Prostate gland (tissue), 2 donors: ENCODE measurements at regions not wholly inside any gene's neighbourhood (a gene's known extent, or its start where the extent isn't known, plus 50 kb on each side); places are given as distances from the start of the nearest gene placed in this dataset.

ENCODE experiments used
- DNase-seq: peaks from one replicate; pipeline ENCODE4 v3.0.0-alpha.2; 2019; ENCODE audit warnings: low spot score
- H3K27ac ChIP-seq, 2 donors: fragments of 200-600 bp; sonication (generic); 2 replicates each; pipeline ENCODE4 v1.5.1; 2017 to 2019
- H3K27me3 ChIP-seq: fragments of 200-600 bp; sonication (generic); replicated peaks from 2 replicates; pipeline ENCODE4 v1.5.1; 2019; ENCODE audit not compliant: insufficient read depth
- H3K36me3 ChIP-seq, 2 donors: fragments of 200-600 bp; sonication (generic); 1 replicate in 1 of 2; 2 replicates in 1 of 2; pipeline versions ENCODE4 v1.5.1 to v1.8.1; 2017 to 2019
- H3K4me1 ChIP-seq: fragments of 200-600 bp; sonication (generic); replicated peaks from 2 replicates; pipeline ENCODE4 v1.5.1; 2019
- H3K4me3 ChIP-seq, 2 donors: fragments of 200-600 bp; sonication (generic); 2 replicates each; pipeline ENCODE4 v1.5.1; 2017 to 2019
- H3K9me3 ChIP-seq: fragments of 200-600 bp; sonication (generic); 2 replicates; pipeline ENCODE4 v1.5.1; 2017
- POLR2A ChIP-seq: fragments of 450-650 bp; IDR thresholded peaks from one replicate; pipeline ENCODE4 v1.6.1; 2016; ENCODE audit warnings: antibody characterized with exemption, mild to moderate bottlenecking
- POLR2AphosphoS5 ChIP-seq: sonication (generic); formaldehyde crosslinking; IDR thresholded peaks from one replicate; pipeline ENCODE4 v1.6.1; 2017; ENCODE audit warnings: antibody characterized with exemption
- WGBS: methylation state at CpG from one replicate; pipeline ENCODE4 v1.1.5; 2018; 5-methylcytosine and 5-hydroxymethylcytosine counted together
- intact Hi-C: fragments of 100-400 bp; cut with DNase I; formaldehyde crosslinking; loops from one replicate; pipeline ENCODE4 v1.14.2; 2022
- TF ChIP-seq, protein P1 (sequence below), 4 experiments: fragments of 200-600 bp in 2 of 4; fragments of 450-650 bp in 2 of 4; sonication (generic) in 2 of 4; IDR thresholded peaks; 1 replicate in 3 of 4; 2 replicates in 1 of 4; pipeline ENCODE4 v1.5.1; 2016 to 2019; ENCODE audit warnings: antibody characterized with exemption in 4 of 4, mild to moderate bottlenecking in 2 of 4, moderate library complexity in 2 of 4

DNA sequence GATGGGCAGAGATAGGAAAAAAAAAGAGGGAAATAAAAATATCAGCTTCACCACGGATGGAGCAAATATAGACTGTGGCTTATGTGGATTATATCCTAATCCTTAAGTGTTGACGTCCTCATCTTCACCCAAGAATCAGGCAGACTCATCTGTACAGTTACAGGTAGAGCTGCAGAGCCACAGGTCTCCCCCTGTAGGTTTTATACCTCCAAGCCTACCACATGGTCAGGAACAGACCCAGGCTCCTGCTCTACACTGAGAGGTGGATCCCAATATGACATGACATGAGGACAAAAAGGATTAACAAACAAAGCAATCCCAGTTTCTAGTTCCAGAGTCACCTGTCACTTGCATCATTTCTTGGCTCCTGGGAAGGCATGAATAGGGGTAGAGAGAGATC, 400.8 kb downstream of the SEMA3D start:
- Histone ChIP-seq H3K36me3 (no peaks in the 10 kb centered on the region), H3K4me1 (no peaks in the 10 kb centered on the region), H3K4me3 (no peak overlapping the region), H3K9me3 (no peaks in the 10 kb centered on the region), H3K27me3 (no peaks in the 10 kb centered on the region), H3K27ac (no peak overlapping the region)
- TF ChIP-seq, protein P1, sequence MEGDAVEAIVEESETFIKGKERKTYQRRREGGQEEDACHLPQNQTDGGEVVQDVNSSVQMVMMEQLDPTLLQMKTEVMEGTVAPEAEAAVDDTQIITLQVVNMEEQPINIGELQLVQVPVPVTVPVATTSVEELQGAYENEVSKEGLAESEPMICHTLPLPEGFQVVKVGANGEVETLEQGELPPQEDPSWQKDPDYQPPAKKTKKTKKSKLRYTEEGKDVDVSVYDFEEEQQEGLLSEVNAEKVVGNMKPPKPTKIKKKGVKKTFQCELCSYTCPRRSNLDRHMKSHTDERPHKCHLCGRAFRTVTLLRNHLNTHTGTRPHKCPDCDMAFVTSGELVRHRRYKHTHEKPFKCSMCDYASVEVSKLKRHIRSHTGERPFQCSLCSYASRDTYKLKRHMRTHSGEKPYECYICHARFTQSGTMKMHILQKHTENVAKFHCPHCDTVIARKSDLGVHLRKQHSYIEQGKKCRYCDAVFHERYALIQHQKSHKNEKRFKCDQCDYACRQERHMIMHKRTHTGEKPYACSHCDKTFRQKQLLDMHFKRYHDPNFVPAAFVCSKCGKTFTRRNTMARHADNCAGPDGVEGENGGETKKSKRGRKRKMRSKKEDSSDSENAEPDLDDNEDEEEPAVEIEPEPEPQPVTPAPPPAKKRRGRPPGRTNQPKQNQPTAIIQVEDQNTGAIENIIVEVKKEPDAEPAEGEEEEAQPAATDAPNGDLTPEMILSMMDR (IDR thresholded peaks at IDR 0.05) = no peak
- TF ChIP-seq POLR2AphosphoS5 = no peak
- TF ChIP-seq POLR2A = no peak
- intact Hi-C loops = no loop called here
- DNase-seq = no peak
- WGBS = 83% methylated on average over 2 of the region's 2 CpGs

DNA sequence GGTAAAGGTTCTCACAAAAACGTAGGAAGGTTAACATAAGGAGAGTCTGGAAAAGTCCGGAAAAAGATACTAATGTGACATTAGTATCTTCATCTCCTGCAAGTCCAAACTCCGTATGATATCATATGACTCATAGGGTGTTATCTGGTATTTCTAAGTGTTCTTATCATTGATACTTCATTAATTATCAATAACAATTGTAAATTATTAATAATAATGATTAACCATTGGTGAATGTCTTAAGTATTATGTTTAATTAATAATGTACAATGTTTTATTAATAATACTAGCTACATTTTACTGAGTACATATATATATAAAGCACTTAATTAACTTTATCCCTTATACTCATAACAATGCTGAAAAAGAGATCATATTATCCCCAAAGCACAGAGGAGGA, 402.4 kb downstream of the SEMA3D start:
- intact Hi-C loops = no loop called here
- Histone ChIP-seq H3K4me1 (no peaks in the 10 kb centered on the region), H3K27ac (no peak overlapping the region), H3K9me3 (no peaks in the 10 kb centered on the region), H3K36me3 (no peaks in the 10 kb centered on the region), H3K27me3 (no peaks in the 10 kb centered on the region), H3K4me3 (no peak overlapping the region)
- 95% methylated on average over 3 of the region's 3 CpGs for WGBS
- TF ChIP-seq POLR2AphosphoS5 (no peak), POLR2A (no peak)
- TF ChIP-seq, protein P1 (IDR thresholded peaks at IDR 0.05) = no peak
- DNase-seq = no peak

GRCh38 chr7:84783141-84783778, 403.6 kb downstream of the SEMA3D start:
- WGBS = 14% methylated on average over 2 of the region's 2 CpGs
- Histone ChIP-seq H3K4me1 (no peaks in the 10 kb centered on the region), H3K9me3 (no peaks in the 10 kb centered on the region), H3K36me3 (no peaks in the 10 kb centered on the region), H3K4me3 (no peak overlapping the region), H3K27ac (no peak overlapping the region), H3K27me3 (no peaks in the 10 kb centered on the region)
- intact Hi-C loops = no loop called here
- TF ChIP-seq POLR2AphosphoS5 = no peak
- TF ChIP-seq, protein P1 (IDR thresholded peaks at IDR 0.05) = no peak
- no peak for DNase-seq

DNA sequence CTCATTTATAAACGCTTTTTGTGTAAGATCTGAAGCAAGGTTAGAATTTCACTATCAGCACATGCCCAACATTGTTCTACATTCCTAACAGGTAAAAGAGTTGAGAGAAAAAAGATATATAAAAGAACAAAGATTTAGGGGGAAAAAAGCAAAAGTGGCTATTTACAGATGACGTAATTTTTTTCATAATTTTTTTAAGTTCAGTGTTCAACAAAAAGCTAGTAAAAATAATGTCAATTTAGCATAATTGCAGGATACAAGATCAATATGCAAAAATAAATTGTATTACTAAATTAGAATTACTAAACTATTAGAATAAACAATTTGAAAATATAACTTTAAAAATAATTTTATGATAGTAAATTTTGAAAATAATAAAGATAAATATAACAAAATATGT, 405.0 kb downstream of the SEMA3D start:
- 96% methylated on average over 2 of the region's 2 CpGs for WGBS
- no peak overlapping the region for H3K27ac ChIP-seq
- DNase-seq = no peak
- intact Hi-C loops = no loop called here
- H3K9me3 ChIP-seq = no peaks in the 10 kb centered on the region
- H3K4me1 ChIP-seq = no peaks in the 10 kb centered on the region
- no peaks in the 10 kb centered on the region for H3K36me3 ChIP-seq
- TF ChIP-seq, protein P1 (IDR thresholded peaks at IDR 0.05) = no peak
- TF ChIP-seq POLR2A (no peak), POLR2AphosphoS5 (no peak)
- no peak overlapping the region for H3K4me3 ChIP-seq
- no peaks in the 10 kb centered on the region for H3K27me3 ChIP-seq
